A549 (cell line): ENCODE measurements at regions not wholly inside any gene's neighbourhood (a gene's known extent, or its start where the extent isn't known, plus 50 kb on each side); places are given as distances from the start of the nearest gene placed in this dataset.

Experiments
- EP300 ChIP-seq, 2 experiments: fragments of >200 bp; sonication (Bioruptor Twin); formaldehyde crosslinking; IDR thresholded peaks; 2 replicates in 1 of 2; 3 replicates in 1 of 2; pipeline ENCODE4 v1.6.1; 2016 to 2017
- HOXA7 ChIP-seq: fragments of 250-450 bp; sonication (Bioruptor Pico); IDR thresholded peaks from 2 replicates; pipeline ENCODE4 v1.5.0; 2020; ENCODE audit warnings: mild to moderate bottlenecking, moderate library complexity
- KDM5A ChIP-seq: fragments of 200-600 bp; sonication (generic); IDR thresholded peaks from 2 replicates; pipeline ENCODE4 v1.6.1; 2016; ENCODE audit warnings: antibody characterized with exemption, mild to moderate bottlenecking
- RAD21 ChIP-seq, 2 experiments: fragments of >200 bp in 1 of 2; sonication (Bioruptor Twin) in 1 of 2; formaldehyde crosslinking in 1 of 2; IDR thresholded peaks in 1 of 2; conservative IDR thresholded peaks in 1 of 2; 2 replicates in 1 of 2; 3 replicates in 1 of 2; pipeline ENCODE4 v1.6.1; 2012 to 2018; ENCODE audit warnings: inconsistent platforms in 1 of 2
- SREBF2 ChIP-seq: fragments of 450-650 bp; IDR thresholded peaks from 2 replicates; pipeline ENCODE4 v1.6.1; 2014; ENCODE audit warnings: mild to moderate bottlenecking, moderate library complexity
- TF ChIP-seq, protein P1 (sequence below): fragments of >200 bp; sonication (Bioruptor Twin); formaldehyde crosslinking; IDR thresholded peaks from 3 replicates; pipeline ENCODE4 v1.5.1; 2016

DNA sequence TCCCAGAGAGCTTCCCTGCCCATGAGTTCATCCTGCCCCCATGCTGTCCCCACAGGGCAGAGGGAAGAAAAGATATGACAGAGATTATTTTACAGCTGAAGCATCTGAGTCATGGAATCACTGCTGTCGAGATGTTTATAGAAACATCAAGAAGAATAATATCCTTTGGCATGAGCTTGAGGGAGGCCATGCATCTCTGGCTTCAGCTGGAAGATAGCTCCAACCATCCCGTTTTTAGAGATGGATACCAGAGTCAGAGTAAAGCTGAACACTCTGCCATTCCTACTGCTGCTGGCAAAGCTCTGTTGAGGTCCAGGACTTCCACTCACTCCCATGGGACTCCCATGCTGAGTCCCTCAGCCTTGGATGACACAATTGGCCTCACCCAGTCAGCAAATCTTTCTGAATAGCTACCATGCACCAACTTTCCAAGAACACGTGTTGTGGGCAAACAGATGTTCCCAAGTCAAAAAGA lies 167.8 kb downstream of the TTC32 start:
- no peak for TF ChIP-seq EP300 (IDR thresholded peaks at IDR 0.05)
- no peak for TF ChIP-seq RAD21 (conservative IDR thresholded peaks at IDR 0.05 in 1 of 2, IDR thresholded peaks at IDR 0.05 in 1 of 2)
- TF ChIP-seq, protein P1, sequence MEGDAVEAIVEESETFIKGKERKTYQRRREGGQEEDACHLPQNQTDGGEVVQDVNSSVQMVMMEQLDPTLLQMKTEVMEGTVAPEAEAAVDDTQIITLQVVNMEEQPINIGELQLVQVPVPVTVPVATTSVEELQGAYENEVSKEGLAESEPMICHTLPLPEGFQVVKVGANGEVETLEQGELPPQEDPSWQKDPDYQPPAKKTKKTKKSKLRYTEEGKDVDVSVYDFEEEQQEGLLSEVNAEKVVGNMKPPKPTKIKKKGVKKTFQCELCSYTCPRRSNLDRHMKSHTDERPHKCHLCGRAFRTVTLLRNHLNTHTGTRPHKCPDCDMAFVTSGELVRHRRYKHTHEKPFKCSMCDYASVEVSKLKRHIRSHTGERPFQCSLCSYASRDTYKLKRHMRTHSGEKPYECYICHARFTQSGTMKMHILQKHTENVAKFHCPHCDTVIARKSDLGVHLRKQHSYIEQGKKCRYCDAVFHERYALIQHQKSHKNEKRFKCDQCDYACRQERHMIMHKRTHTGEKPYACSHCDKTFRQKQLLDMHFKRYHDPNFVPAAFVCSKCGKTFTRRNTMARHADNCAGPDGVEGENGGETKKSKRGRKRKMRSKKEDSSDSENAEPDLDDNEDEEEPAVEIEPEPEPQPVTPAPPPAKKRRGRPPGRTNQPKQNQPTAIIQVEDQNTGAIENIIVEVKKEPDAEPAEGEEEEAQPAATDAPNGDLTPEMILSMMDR = no peak
- TF ChIP-seq HOXA7 = no peak
- TF ChIP-seq SREBF2 = no peak
- no peak for TF ChIP-seq KDM5A
